Esophagus squamous epithelium (tissue), 5 donors: ENCODE measurements at regions not wholly inside any gene's neighbourhood (a gene's known extent, or its start where the extent isn't known, plus 50 kb on each side); places are given as distances from the start of the nearest gene placed in this dataset.

Experiments used
- DNase-seq: peaks from one replicate; lab custom pipeline; 2025; lab: John Stamatoyannopoulos, UW
- H3K27ac ChIP-seq, 4 donors: fragments of 200-600 bp; sonication (generic); one replicate each; pipeline ENCODE4 v1.5.1; 2016 to 2019; ENCODE audit warnings: mild to moderate bottlenecking in 1 of 4
- H3K27me3 ChIP-seq, 4 donors: fragments of 200-600 bp; sonication (generic); 1 replicate in 3 of 4; 2 replicates in 1 of 4; pipeline versions ENCODE4 v1.5.1 to v1.6.0; 2017 to 2021; ENCODE audit warnings: antibody characterized with exemption in 1 of 4
- H3K36me3 ChIP-seq, 3 donors: fragments of 200-600 bp; sonication (generic); one replicate each; pipeline ENCODE4 v1.5.1; 2016 to 2019
- H3K4me1 ChIP-seq, 3 donors: fragments of 200-600 bp; sonication (generic); one replicate each; pipeline ENCODE4 v1.5.1; 2017 to 2019
- H3K4me3 ChIP-seq, 4 donors: fragments of 200-600 bp; sonication (generic); 1 replicate in 3 of 4; 2 replicates in 1 of 4; pipeline ENCODE4 v1.5.1; 2016 to 2019; ENCODE audit warnings: mild to moderate bottlenecking in 2 of 4, moderate library complexity in 1 of 4
- H3K9me3 ChIP-seq, 3 donors: fragments of 200-600 bp; sonication (generic); one replicate each; pipeline ENCODE4 v1.5.1; 2016 to 2019
- CTCF ChIP-seq, 6 experiments: fragments of 450-650 bp in 4 of 6; fragments of 200-600 bp in 2 of 6; sonication (generic) in 2 of 6; IDR thresholded peaks; one replicate each; pipeline ENCODE4 v1.5.1; 2016 to 2019; ENCODE audit warnings: antibody characterized with exemption in 6 of 6, mild to moderate bottlenecking in 4 of 6, moderate library complexity in 4 of 6
- POLR2A ChIP-seq, 4 donors: fragments of 450-650 bp; IDR thresholded peaks; one replicate each; pipeline ENCODE4 v1.6.1; 2017; ENCODE audit warnings: antibody characterized with exemption in 4 of 4, mild to moderate bottlenecking in 4 of 4, moderate library complexity in 3 of 4
- WGBS, 2 donors: methylation state at CpG; one replicate each; pipeline ENCODE4 v1.1.5; 2018; 5-methylcytosine and 5-hydroxymethylcytosine counted together
- intact Hi-C: fragments of 100-400 bp; cut with DNase I; formaldehyde crosslinking; loops from one replicate; pipeline ENCODE4 v1.15.0; 2022
- donor health status: DM: yes; HTN: yes; CAD: no.

GRCh38 chr9:80649496-80649895, 1039.9 kb downstream of the TLE1 start:
- H3K9me3 ChIP-seq = no peaks in the 10 kb centered on the region
- 59 to 66% methylated on average over 2 of the region's 2 CpGs for WGBS, 2 donors
- intact Hi-C loops = no loop called here

GRCh38 chr9:80649001-80649420, 1040.3 kb downstream of the TLE1 start:
- H3K4me3 ChIP-seq = no peak overlapping the region
- intact Hi-C loops = no loop called here
- no peaks in the 10 kb centered on the region for H3K27me3 ChIP-seq
- no peaks in the 10 kb centered on the region for H3K9me3 ChIP-seq
- no peak for DNase-seq
- no peak for TF ChIP-seq CTCF (IDR thresholded peaks at IDR 0.05)
- no peak for TF ChIP-seq POLR2A (IDR thresholded peaks at IDR 0.05)
- H3K36me3 ChIP-seq = no peaks in the 10 kb centered on the region
- WGBS, 2 donors = 38 to 48% methylated on average over 3 of the region's 3 CpGs
- peak overlapping the region in 3 of 4 donors; percentile 17 to 45 (median 43) for H3K27ac ChIP-seq
- H3K4me1 ChIP-seq = peaks cover 0 to 20% (median 0%) of the 10 kb centered on the region in 3 donors

More at GRCh38 chr9:80649496-80649895, 1039.9 kb downstream of the TLE1 start:
- Histone ChIP-seq H3K27ac (peak overlapping the region in 2 of 4 donors; percentile 17 to 45), H3K36me3 (no peaks in the 10 kb centered on the region), H3K27me3 (no peaks in the 10 kb centered on the region), H3K4me1 (peaks cover 0 to 20% (median 0%) of the 10 kb centered on the region in 3 donors), H3K4me3 (no peak overlapping the region)
- DNase-seq = no peak
- TF ChIP-seq CTCF (IDR thresholded peaks at IDR 0.05) (no peak), POLR2A (IDR thresholded peaks at IDR 0.05) (no peak)

- 67 to 94% methylated on average over 1 of the region's 1 CpG for WGBS, 2 donors
- peaks cover 0 to 20% (median 0%) of the 10 kb centered on the region in 3 donors for H3K4me1 ChIP-seq
- intact Hi-C loops = no loop called here
- no peaks in the 10 kb centered on the region for H3K27me3 ChIP-seq
- no peak overlapping the region for H3K4me3 ChIP-seq
- DNase-seq = no peak
- no peaks in the 10 kb centered on the region for H3K9me3 ChIP-seq
- TF ChIP-seq CTCF (IDR thresholded peaks at IDR 0.05) = no peak
- no peak for TF ChIP-seq POLR2A (IDR thresholded peaks at IDR 0.05)
- no peaks in the 10 kb centered on the region for H3K36me3 ChIP-seq
- peak overlapping the region in 2 of 4 donors; percentile 8 to 43 for H3K27ac ChIP-seq
These were observed 1041.0 kb downstream of the TLE1 start for GRCh38 chr9:80648336-80648735.

GRCh38 chr9:80646211-80646610, 1043.1 kb downstream of the TLE1 start:
- Histone ChIP-seq H3K36me3 (no peaks in the 10 kb centered on the region), H3K27ac (no peak overlapping the region), H3K9me3 (no peaks in the 10 kb centered on the region), H3K4me1 (peaks cover 0 to 15% (median 0%) of the 10 kb centered on the region in 3 donors), H3K27me3 (no peaks in the 10 kb centered on the region), H3K4me3 (no peak overlapping the region)
- no peak for DNase-seq
- TF ChIP-seq CTCF (IDR thresholded peaks at IDR 0.05) = no peak
- TF ChIP-seq POLR2A (IDR thresholded peaks at IDR 0.05) = no peak
- 70 to 79% methylated on average over 4 of the region's 4 CpGs for WGBS, 2 donors
- intact Hi-C loops = no loop called here

GRCh38 chr9:80644044-80644443, 1045.3 kb downstream of the TLE1 start:
- Histone ChIP-seq H3K36me3 (no peaks in the 10 kb centered on the region), H3K9me3 (no peaks in the 10 kb centered on the region), H3K4me3 (no peak overlapping the region), H3K27ac (no peak overlapping the region), H3K4me1 (peaks cover 0 to 2% (median 0%) of the 10 kb centered on the region in 3 donors), H3K27me3 (no peaks in the 10 kb centered on the region)
- no peak for TF ChIP-seq POLR2A (IDR thresholded peaks at IDR 0.05)
- TF ChIP-seq CTCF (IDR thresholded peaks at IDR 0.05) = no peak
- WGBS, 2 donors = 47 to 58% methylated on average over 3 of the region's 3 CpGs
- DNase-seq = no peak
- intact Hi-C loops = no loop called here
